ENCODE measurements at regions not wholly inside any gene's neighbourhood (a gene's known extent, or its start where the extent isn't known, plus 50 kb on each side); places are given as distances from the start of the nearest gene placed in this dataset.

DNA sequence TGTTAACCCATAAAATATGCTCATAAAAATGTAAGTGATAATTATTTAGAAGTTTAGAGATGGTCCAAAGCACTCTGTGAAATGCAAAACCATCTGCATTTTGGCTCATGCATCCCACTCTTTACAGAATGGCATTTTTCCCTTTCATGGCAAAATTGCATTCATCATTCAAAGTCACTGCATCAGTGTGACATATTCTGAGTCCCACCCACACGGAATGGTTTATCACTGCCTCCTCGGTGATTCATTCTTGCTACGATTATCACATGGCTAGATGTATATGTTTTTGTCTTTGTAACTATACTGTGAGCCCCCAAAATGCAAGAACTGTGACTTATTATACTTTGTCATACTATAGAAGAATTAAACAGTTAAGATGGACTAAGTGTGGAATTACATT, 293.0 kb downstream of the LRATD1 start:
- DNase-seq (ENCODE audit: low read depth in 1 of 2, low spot score in 2 of 2) = no peak
- H4K20me1 ChIP-seq (replicated peaks in 1 of 2; ENCODE audit: control insufficient read depth in 1 of 2, insufficient read depth in 2 of 2, low read length in 2 of 2) = no peaks in the 10 kb centered on the region
- CTCF ChIA-PET (ENCODE audit: partially characterized antibody) = interaction anchor here (1.0 to 3.0 kb wide), 3 partner anchors 20 to 650 kb away, joined by 3 to 17 read pairs (median 3); no protein-coding TSS in a partner anchor
- no peaks in the 10 kb centered on the region for H3K9me3 ChIP-seq (ENCODE audit: insufficient read depth in 2 of 2, low read depth in 1 of 2, low read length in 1 of 2)
- POLR2A ChIA-PET (ENCODE audit: partially characterized antibody) = no interaction called here
- no peak overlapping the region for H4K5ac ChIP-seq (ENCODE audit: insufficient read length, low read depth, low read length)
- no peak overlapping the region for H2BK15ac ChIP-seq (ENCODE audit: low read length)
- no peak overlapping the region for H3K56ac ChIP-seq (replicated peaks; ENCODE audit: insufficient read length, low read depth, low read length)
- H3K4me1 ChIP-seq (replicated peaks in 1 of 4; ENCODE audit: control insufficient read depth in 3 of 4, insufficient read depth in 4 of 4, low read length in 3 of 4) = no peaks in the 10 kb centered on the region
- H3K4me3 ChIP-seq (ENCODE audit: extremely low read depth in 1 of 4, insufficient read depth in 2 of 4, low read depth in 3 of 4, low read length in 4 of 4) = no peak overlapping the region
- H3K23me2 ChIP-seq (ENCODE audit: low read depth, low read length) = no peaks in the 10 kb centered on the region
- H3K18ac ChIP-seq (ENCODE audit: extremely low read depth, low read length) = no peak overlapping the region
- no peak overlapping the region for H2AFZ ChIP-seq (ENCODE audit: low read length)
- no peak overlapping the region for H2BK20ac ChIP-seq (ENCODE audit: low read length)
- TF ChIP-seq, protein P1, sequence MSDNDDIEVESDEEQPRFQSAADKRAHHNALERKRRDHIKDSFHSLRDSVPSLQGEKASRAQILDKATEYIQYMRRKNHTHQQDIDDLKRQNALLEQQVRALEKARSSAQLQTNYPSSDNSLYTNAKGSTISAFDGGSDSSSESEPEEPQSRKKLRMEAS (IDR thresholded peaks at IDR 0.05) = no peak
- TF ChIP-seq, protein P2, sequence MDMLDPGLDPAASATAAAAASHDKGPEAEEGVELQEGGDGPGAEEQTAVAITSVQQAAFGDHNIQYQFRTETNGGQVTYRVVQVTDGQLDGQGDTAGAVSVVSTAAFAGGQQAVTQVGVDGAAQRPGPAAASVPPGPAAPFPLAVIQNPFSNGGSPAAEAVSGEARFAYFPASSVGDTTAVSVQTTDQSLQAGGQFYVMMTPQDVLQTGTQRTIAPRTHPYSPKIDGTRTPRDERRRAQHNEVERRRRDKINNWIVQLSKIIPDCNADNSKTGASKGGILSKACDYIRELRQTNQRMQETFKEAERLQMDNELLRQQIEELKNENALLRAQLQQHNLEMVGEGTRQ (IDR thresholded peaks at IDR 0.05; ENCODE audit: low read length) = no peak
- no peak for TF ChIP-seq SIRT6 (IDR thresholded peaks at IDR 0.05; ENCODE audit: low read length)
- H3K4ac ChIP-seq (replicated peaks; ENCODE audit: insufficient read length, low read depth, low read length) = no peak overlapping the region
- H2BK5ac ChIP-seq (ENCODE audit: low read depth, low read length) = no peak overlapping the region
- H3K9ac ChIP-seq (replicated peaks in 1 of 4; ENCODE audit: extremely low read depth in 1 of 4, low read depth in 3 of 4, low read length in 3 of 4) = no peak overlapping the region
- no peak overlapping the region for H3K4me2 ChIP-seq (ENCODE audit: insufficient read depth in 1 of 2, low read depth in 2 of 2, low read length in 2 of 2)
- H3K27me3 ChIP-seq (replicated peaks in 1 of 4; ENCODE audit: control insufficient read depth in 3 of 4, extremely low read depth in 1 of 4, insufficient read depth in 3 of 4, low read length in 3 of 4) = no peaks in the 10 kb centered on the region
- no peak overlapping the region for H4K8ac ChIP-seq (ENCODE audit: extremely low read depth, insufficient read depth, low read length)
- H3K36me3 ChIP-seq (ENCODE audit: control insufficient read depth in 2 of 4, insufficient read depth in 4 of 4, low read length in 3 of 4) = no peaks in the 10 kb centered on the region
- H3K79me1 ChIP-seq (ENCODE audit: low read depth, low read length) = no peaks in the 10 kb centered on the region
- H2BK120ac ChIP-seq (replicated peaks; ENCODE audit: low read depth, low read length) = no peak overlapping the region
- H3K23ac ChIP-seq (ENCODE audit: insufficient read length) = no peak overlapping the region
- H3K14ac ChIP-seq (ENCODE audit: insufficient read length) = no peak overlapping the region
- no peak for FAIRE-seq
- H2AK5ac ChIP-seq (ENCODE audit: low read depth, low read length) = no peak overlapping the region
- H2BK12ac ChIP-seq (ENCODE audit: low read depth, low read length) = no peak overlapping the region
- no peak overlapping the region for H4K91ac ChIP-seq (replicated peaks; ENCODE audit: insufficient read length, low read length)
- H3K79me2 ChIP-seq (ENCODE audit: control insufficient read depth in 1 of 2, insufficient read depth in 2 of 2, low read length in 2 of 2) = no peaks in the 10 kb centered on the region
- 97% methylated on average over 3 of the region's 3 CpGs; no CpG with 5 or more reads in 1 of the 2 experiments for WGBS, 2 experiments (ENCODE audit: extremely low coverage in 1 of 2, insufficient coverage in 1 of 2, insufficient read length in 1 of 2, insufficient replicate concordance in 2 of 2, low coverage in 1 of 2, low lambda C conversion rate in 2 of 2, missing lambda C conversion rate in 1 of 2)
- H3K27ac ChIP-seq (ENCODE audit: low read depth, low read length) = no peak overlapping the region
